Cardiac muscle cell (in vitro differentiated cells and primary cell): ENCODE measurements at regions not wholly inside any gene's neighbourhood (a gene's known extent, or its start where the extent isn't known, plus 50 kb on each side); places are given as distances from the start of the nearest gene placed in this dataset.
"Not testable (repeated sequence)": the region's sequence is repeated elsewhere in the genome, so short reads cannot be mapped to it uniquely, and the experiment has no call there.

ENCODE experiments used
- DNase-seq, 2 donors: peaks; one replicate each; pipeline versions ENCODE4 v3.0.0 to v3.0.0-alpha.2; 2010 to 2017; ENCODE audit warnings: low read depth in 1 of 2, low spot score in 1 of 2
- H3K27ac ChIP-seq: fragments of 200-600 bp; sonication (generic); 2 replicates; pipeline ENCODE4 v1.5.1; 2016
- H3K27me3 ChIP-seq: fragments of 200-600 bp; sonication (generic); 2 replicates; pipeline ENCODE4 v1.6.0; 2016; ENCODE audit warnings: control low read depth
- H3K36me3 ChIP-seq: fragments of 200-600 bp; sonication (generic); 2 replicates; pipeline ENCODE4 v1.5.1; 2016; ENCODE audit warnings: control low read depth
- H3K4me1 ChIP-seq: fragments of 200-600 bp; sonication (generic); 2 replicates; pipeline ENCODE4 v1.8.1; 2017; ENCODE audit warnings: low read depth, mild to moderate bottlenecking, mixed run types
- H3K4me3 ChIP-seq: fragments of 200-600 bp; sonication (generic); 2 replicates; pipeline ENCODE4 v1.5.1; 2016; ENCODE audit warnings: mild to moderate bottlenecking
- H3K9me3 ChIP-seq: fragments of 200-600 bp; sonication (generic); 2 replicates; pipeline ENCODE4 v1.5.1; 2017; ENCODE audit warnings: low read depth, mild to moderate bottlenecking, control low read depth
- TF ChIP-seq, protein P1 (sequence below): IDR thresholded peaks from 2 replicates; pipeline ENCODE4 v1.5.1; 2012; ENCODE audit warnings: low read depth, mild to moderate bottlenecking, low read length

DNA sequence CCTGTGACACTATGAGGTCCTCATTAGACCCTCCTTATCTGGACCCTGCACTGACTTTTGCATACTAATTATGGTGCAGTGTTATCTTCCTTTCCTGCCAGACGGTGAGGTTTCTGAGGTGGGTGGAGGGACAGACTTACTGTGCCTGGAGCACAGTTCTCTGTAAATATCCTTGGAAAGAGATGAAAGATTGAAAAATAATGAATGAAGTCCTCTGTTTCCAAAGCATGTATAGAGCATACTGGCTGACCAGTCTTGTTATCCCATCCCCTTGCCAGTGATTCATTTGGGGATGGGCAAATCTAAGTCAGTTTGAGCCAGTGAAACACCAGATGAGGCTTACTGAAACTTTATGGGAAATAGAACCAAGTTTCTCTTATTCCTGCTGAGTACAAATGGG is 152.6 kb upstream of the HDDC2 start:
- no peaks in the 10 kb centered on the region for H3K27me3 ChIP-seq
- no peak overlapping the region for H3K27ac ChIP-seq
- H3K4me3 ChIP-seq = no peak overlapping the region
- TF ChIP-seq, protein P1, sequence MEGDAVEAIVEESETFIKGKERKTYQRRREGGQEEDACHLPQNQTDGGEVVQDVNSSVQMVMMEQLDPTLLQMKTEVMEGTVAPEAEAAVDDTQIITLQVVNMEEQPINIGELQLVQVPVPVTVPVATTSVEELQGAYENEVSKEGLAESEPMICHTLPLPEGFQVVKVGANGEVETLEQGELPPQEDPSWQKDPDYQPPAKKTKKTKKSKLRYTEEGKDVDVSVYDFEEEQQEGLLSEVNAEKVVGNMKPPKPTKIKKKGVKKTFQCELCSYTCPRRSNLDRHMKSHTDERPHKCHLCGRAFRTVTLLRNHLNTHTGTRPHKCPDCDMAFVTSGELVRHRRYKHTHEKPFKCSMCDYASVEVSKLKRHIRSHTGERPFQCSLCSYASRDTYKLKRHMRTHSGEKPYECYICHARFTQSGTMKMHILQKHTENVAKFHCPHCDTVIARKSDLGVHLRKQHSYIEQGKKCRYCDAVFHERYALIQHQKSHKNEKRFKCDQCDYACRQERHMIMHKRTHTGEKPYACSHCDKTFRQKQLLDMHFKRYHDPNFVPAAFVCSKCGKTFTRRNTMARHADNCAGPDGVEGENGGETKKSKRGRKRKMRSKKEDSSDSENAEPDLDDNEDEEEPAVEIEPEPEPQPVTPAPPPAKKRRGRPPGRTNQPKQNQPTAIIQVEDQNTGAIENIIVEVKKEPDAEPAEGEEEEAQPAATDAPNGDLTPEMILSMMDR = no peak
- no peaks in the 10 kb centered on the region for H3K4me1 ChIP-seq
- peaks cover 3% of the 10 kb centered on the region for H3K9me3 ChIP-seq
- DNase-seq = no peak
- H3K36me3 ChIP-seq = no peaks in the 10 kb centered on the region

DNA sequence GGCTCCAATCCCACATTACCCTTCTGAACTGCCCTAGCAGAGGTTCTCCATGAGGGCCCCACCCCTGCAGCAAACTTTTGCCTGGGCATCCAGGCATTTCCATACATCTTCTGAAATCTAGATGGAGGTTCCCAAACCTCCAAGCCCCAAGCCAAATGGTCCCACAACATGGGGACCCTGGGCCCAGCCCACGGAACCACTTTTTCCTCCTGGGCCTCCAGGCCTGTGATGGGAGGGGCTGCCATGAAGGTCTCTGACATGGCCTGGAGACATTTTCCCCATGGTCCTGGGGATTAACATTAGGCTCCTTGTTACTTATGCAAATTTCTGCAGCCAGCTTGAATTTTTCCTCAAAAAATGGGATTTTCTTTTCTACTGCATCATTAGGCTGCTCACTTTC is 156.7 kb upstream of the HDDC2 start:
- H3K9me3 ChIP-seq = not testable (repeated sequence)

DNA sequence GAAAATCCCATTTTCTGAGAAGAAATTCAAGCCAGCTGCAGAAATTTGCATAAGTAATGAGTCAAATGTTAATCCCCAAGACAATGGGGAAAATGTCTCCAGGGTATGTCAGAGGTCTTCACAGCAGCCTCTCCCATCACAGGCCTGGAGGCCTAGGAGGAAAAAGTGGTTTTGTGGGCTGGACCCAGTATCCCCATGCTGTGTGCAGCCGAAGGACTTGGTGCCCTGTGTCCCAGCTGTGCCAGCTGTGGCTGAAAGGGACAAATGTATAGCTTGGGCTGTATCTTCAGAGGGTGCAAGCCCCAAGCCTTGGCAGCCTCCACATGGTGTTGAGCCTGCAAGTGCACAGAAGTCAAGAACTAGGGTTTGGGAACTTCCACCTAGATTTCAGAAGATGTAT is 163.6 kb upstream of the HDDC2 start:
- not testable (repeated sequence) for H3K27ac ChIP-seq, H3K9me3 ChIP-seq, H3K27me3 ChIP-seq, H3K36me3 ChIP-seq, H3K4me1 ChIP-seq, H3K4me3 ChIP-seq, DNase-seq

More for the DNA sequence above, 156.7 kb upstream of the HDDC2 start:
- H3K4me1 ChIP-seq, H3K27me3 ChIP-seq, H3K27ac ChIP-seq, DNase-seq, H3K4me3 ChIP-seq, H3K36me3 ChIP-seq: not testable (repeated sequence)

DNA sequence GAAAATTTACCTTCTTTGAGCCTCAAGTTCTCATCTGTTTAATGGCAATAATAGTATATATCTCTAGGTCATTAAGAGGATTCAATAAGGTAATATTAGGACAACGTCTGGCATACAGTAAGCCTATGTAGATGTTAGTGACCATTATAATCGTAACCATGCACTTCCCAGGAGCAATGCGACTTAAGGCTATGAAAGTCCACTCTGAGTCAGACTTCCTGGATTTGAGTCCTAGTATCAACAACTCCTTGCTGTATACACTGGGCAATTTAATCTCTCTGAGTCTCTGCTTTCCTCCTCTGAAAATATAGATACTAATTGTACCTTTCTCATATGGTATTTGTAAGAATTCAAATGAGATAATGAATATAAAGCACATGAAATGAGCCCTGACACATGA is 168.1 kb upstream of the HDDC2 start:
- Histone ChIP-seq H3K27ac (no peak overlapping the region), H3K36me3 (no peaks in the 10 kb centered on the region), H3K4me1 (peaks cover 5% of the 10 kb centered on the region), H3K4me3 (no peak overlapping the region), H3K27me3 (no peaks in the 10 kb centered on the region), H3K9me3 (no peaks in the 10 kb centered on the region)
- TF ChIP-seq, protein P1 = no peak
- DNase-seq = no peak

DNA sequence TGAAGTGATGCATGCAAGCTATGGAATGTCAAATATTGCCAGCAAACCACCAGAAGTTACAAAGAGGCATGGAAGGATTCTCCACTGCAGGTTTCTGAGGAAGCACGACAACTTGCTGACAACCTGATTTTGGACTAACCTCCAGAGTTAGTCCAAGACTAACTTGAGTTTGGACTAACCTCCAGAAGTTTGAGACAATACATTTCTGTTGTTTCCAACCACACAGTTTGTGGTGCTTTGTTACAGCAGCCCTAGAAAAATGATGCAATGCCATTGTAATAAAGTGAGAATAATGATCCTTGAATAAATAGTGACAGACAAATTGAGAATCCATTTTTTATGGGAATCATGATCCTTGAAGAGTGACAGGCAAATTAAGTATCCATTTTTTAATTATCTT is 169.9 kb upstream of the HDDC2 start:
- DNase-seq = no peak
- no peaks in the 10 kb centered on the region for H3K27me3 ChIP-seq
- H3K36me3 ChIP-seq = no peaks in the 10 kb centered on the region
- TF ChIP-seq, protein P1 = no peak
- no peaks in the 10 kb centered on the region for H3K9me3 ChIP-seq
- no peak overlapping the region for H3K27ac ChIP-seq
- H3K4me1 ChIP-seq = peaks cover 5% of the 10 kb centered on the region
- H3K4me3 ChIP-seq = no peak overlapping the region

DNA sequence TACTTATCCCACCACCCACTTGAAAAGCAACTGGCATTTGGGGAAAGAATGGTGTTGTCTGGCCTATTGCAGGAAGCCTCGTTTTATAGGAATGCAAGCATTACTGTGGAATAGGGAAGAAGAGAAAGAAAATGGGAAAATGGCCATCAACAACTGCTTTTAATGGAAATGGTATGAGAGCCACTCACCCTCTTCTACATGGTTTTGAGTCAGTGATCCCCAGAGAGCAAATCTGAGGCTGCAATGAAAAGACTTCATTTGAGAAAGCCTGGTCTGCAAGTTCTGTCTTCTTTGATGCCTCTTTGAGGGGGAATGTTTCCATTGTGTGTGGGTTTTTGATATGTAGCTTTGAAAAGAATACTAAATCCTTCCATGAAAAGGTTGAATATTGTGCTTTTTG is 172.3 kb upstream of the HDDC2 start:
- no peaks in the 10 kb centered on the region for H3K27me3 ChIP-seq
- TF ChIP-seq, protein P1 = no peak
- H3K36me3 ChIP-seq = no peaks in the 10 kb centered on the region
- peaks cover 14% of the 10 kb centered on the region for H3K4me1 ChIP-seq
- H3K27ac ChIP-seq = no peak overlapping the region
- no peak overlapping the region for H3K4me3 ChIP-seq
- no peak for DNase-seq
- no peaks in the 10 kb centered on the region for H3K9me3 ChIP-seq

DNA sequence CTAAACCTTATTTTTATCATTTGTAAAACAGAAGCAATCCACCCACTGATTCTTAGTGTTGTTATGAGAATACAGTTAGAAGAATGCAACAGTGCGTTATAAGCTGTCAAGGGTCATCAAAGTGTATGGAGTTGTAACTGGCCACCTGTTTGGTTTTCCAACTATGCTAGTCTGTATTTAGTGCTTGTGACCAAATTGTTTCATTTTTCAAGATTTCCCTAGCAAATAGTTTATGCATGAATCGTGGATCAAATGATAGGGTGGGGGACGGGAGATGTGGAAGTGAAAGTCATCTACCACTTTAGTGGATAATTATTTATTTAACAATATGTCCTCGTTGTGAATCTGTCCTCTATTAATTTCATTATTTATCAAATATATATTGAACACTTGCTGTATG is 175.4 kb upstream of the HDDC2 start:
- DNase-seq = no peak
- no peak overlapping the region for H3K4me3 ChIP-seq
- H3K36me3 ChIP-seq = no peaks in the 10 kb centered on the region
- H3K27ac ChIP-seq = no peak overlapping the region
- TF ChIP-seq, protein P1 = no peak
- H3K4me1 ChIP-seq = peaks cover 9% of the 10 kb centered on the region
- H3K9me3 ChIP-seq = no peaks in the 10 kb centered on the region
- H3K27me3 ChIP-seq = no peaks in the 10 kb centered on the region
